Activated gamma-delta T cell (primary cell): ENCODE measurements at regions not wholly inside any gene's neighbourhood (a gene's known extent, or its start where the extent isn't known, plus 50 kb on each side); places are given as distances from the start of the nearest gene placed in this dataset.

Experiments
- DNase-seq: peaks from one replicate; lab custom pipeline; 2025; lab: John Stamatoyannopoulos, UW

DNA sequence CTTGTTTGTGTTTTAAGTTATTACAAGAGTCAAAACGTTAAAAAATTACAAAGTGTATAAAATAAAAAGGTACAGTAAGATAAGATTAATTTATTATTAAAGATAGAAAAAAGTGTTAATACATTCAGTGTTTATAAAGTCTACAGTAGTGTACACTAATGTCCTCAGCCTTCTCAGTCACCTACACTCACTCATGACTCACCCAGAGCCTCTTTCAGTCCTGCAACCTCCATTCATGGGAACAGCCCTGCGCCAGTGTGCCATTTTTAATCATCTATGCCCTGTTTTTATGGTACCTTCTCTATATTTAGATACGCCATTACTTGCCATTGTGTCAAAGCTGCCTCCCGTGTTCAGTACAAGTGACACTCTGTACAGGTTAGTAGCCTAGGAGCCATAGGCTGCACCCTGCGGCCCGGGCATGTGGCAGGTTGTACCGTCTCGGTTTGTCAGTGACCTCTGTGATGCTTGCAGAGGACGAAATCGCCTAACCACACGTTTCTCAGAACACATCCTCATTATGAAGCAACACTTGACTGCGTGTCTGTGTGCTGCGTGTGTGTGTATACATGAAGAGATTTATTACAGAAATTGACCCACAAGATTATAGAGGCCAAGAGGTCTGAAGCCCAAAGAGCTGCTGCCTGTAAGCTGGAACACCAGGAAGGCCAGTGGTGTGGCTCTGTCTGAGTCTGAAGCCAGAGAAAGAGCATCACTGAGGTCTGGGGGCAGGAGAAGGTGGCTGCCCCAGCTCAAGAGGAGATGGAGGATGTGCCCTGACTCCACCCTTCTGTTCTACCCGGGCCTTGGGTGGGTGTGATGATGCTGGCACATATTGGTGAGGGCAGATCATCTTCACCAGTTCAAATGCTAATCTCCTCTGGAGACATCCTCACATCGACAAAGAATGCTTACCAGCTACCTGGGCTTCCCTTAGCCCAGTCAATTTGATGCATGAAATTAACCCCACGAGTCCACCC lies 116.6 kb upstream of the C14orf180 start:
- DNase-seq: no peak

DNA sequence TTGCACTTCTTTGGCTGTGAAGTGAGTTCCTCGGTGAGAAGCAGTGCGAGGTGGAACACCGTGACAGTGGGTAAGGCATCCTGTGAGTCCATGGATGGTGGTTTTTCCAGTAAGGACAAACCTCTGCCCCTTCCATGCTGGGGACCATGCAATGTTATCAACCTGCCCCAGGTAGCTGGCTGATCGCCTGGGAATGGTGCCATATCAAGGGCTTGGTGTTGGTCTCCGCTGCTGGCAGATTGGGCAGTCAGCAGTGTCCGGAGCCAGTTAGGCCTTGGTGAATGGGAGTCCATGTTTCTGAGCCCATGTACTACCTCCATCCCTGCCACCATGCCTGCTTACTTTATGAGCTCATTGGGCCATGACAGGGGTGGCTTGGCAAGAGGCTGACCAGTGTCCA lies 114.7 kb upstream of the C14orf180 start:
- no peak for DNase-seq

GRCh38 chr14:104465482-104466390 lies 113.8 kb upstream of the C14orf180 start:
- no peak for DNase-seq

DNA sequence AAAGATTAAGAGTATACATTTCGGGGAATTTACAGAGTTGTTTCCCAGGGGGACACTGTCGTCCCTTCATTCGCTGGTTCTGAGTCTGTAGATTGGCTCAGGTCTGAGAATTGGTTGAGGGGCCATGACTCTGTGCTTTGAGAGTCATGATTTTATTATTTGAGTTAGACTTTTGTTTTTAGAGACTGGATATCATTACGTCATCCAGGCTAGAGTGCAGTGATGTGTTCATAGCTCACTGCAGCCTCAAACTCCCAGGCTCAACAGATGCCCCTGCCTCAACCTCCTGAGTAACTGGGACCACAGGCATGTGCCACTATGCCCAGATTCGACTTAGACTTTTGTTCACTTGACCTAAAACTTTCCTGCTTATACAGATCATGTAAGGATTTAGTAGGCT lies 112.3 kb upstream of the C14orf180 start:
- DNase-seq: no peak

GRCh38 chr14:104467641-104468040 lies 111.9 kb upstream of the C14orf180 start:
- no peak for DNase-seq

GRCh38 chr14:104469591-104469990 lies 110.0 kb upstream of the C14orf180 start:
- no peak for DNase-seq

- DNase-seq: no peak
Observed at GRCh38 chr14:104470588-104470987, 109.0 kb upstream of the C14orf180 start.

GRCh38 chr14:104471114-104471513 lies 108.5 kb upstream of the C14orf180 start:
- DNase-seq: no peak

DNA sequence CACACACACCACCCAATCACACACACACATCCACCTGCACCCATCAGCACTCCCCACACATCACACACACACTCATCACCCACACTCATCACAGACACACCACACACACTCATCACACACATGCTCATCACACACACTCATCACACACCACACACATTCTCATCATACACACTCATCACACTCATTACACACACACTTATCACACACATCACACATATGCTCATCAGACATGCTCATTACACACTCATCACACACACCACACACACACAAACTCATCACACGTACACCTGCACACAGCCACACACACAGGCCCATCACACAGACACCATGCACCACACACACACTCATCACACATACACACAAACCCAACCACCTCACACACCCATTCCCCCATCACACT lies 107.5 kb upstream of the C14orf180 start:
- no peak for DNase-seq

DNA sequence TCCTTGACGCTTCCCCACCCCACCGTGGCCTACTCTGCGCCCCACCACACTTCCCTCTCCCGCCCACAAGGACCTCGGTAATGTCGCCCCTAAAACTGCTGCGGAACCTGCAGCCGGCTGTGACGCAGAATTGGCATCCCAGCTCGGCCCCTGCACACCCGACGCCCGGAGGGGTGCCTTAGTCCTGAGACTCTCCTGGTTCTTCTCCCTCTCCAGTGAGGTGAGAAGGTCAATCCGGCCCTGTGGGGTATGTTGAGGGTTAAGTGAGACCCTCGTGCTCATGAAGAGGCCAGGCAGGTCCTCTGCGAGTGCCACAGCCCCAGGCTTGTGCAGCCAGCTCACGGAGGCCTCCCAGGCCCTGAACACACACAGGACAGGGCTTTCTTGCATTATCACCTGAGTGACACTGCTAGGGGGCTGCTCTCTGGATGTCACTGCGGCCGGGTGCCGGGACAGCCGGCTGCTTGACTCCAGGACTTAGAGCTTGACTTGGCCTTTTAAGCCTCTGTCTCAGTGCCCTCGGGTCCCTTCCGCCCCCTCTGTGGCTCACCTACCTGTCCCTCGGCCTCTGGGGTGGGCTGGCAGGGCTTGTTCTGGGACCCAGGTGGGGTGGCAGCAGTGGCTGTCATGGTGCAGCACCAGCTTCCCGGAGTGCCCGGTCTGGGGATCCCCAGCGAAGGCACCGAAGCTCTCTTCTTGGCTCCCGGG lies 106.9 kb upstream of the C14orf180 start:
- no peak for DNase-seq

DNA sequence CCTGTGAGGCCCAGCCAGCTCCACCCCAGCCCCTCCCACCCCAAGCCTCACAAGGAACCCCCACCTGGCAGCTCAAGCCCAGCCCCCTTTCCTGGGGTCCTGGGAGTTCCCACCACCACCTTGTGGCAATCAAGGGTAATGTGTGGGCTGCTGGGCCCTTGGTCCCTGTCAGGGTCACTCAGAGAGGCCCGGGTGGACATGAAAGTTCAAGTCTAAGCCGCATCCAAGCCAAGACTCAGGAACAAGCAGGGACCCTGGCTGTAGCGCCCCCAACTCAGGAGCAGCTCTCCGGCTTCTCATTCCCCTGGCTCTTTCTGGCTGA lies 106.4 kb upstream of the C14orf180 start:
- no peak for DNase-seq

DNA sequence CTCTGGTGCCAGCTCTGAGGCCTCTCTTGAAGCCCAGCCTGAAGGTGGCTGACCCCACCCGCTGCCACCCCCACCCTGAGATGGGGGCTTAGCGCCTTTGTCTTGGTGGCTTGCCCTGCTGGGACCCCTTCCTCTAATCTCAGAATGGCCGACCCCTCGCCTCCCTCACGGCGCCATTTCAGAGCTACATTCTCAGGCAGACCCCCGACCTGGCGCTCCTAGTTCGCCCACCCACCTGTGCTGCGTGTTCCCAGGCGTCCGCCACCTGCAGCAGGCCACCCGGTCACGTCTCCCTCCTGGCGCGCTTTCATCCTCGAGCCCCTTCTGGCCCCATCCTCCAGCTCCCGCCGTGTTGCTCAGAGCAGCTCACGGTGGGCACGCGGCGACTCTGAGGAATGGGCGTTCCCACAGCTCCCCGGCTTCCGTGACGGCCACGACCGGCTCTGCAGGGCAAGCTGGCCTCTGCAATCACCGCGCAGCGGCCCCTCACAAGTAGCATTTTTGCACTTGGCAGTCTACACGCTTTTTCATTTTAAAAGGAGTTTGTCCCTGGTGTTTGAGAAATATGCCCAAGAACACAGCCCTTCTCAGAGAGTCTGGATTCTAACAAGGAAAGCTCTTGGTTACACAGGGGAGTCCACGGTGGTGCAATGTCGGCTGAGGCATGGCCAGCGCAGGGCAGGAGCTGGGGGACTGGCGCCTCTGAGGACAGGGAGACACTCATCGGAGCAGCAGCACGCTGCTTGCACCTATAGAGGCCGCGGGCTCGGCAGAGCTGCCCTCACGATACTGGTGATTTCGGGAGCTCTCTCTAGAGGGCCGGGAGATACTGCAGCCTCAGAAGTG lies 105.7 kb upstream of the C14orf180 start:
- no peak for DNase-seq

DNA sequence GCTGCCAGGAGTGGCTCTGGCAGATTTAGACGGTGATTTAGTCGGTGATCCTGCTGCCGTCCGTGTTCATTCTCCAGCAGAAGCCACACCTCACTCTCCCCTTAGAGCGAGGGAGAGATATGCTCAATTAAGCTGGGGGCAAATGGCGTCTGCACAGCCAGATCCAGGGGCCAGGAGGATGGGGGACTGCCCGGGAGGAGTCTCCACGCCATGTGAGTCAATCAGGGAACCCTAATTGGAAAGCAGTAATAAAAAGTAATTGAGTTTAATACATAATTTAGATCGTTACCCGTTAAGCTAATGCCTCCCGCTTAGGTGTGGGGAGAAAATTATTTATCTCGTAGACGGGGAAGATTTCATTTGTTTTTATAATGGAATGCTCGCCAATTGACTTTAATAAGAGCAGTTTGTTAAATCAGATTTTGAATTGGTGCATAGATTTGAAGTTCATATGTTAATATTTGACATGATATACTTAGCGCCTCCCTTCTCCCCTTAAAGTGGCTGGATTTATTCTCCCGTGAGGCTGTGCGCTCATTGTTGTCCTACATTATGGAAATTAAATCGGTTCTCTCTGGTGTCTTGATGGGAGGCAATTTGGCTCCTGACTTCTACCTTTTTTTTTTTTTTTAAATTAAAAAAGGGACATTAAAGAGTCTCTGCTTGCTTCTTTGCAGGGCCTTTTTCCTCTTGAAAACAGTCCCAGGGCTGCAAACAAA lies 104.9 kb upstream of the C14orf180 start:
- no peak for DNase-seq

DNA sequence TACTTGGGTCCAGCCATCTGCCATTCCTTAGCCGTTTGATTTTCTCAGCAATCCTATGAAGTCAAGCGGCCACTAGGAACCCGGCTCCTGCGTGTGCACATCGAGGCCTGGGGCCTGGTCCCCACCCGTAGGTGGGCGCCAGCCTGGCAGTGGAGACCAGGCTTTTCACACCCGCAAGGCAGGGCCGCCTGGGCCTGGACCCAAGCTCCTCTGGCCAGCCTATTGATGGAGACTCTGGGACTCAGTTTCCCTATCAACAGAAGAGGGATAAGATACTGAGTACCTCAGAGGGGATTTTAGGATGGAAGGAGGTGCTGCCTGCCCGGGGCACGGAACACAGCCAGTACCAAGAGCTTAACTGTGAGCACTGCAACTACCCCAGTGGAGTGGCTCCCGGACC lies 104.3 kb upstream of the C14orf180 start:
- DNase-seq: no peak

DNA sequence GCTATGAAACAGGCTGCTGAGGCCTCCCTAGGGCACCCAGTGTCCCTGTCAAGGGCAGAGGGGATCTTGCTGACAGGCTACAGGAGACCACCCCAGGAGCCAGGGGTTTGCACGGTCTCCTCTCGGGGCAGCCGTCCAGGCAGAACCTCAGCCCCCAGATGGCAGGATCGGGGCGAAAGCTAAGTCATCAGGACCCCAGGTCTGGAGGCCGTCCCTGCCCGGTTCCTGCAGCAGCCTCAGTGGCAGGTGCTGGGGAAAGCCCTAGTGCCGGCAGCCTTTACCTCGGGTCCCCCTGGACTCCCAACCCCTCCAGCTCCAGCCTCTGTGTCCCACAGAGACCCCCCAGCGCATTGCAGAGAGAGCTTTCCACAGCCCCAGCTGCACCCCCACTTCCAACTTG lies 103.8 kb upstream of the C14orf180 start:
- no peak for DNase-seq

DNA sequence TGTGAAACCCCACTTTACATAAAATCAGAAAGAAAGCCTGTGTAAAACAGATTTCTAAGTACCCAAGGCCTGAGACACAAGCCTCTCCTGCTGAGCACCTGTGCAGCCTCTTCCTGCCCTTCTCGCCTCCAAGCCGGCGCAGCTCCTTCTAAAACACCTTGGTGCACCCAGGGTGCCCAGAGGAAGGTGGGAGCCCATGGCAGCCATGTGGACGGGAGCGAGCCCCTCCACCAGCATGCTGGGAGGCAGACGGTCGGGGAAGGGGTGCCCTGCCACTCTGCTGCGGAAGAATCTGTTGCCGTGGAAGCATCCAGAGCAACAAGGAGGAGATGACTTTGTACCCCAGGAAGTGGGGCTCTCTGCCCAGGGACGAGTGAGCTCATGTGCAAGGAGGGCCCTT lies 103.1 kb upstream of the C14orf180 start:
- DNase-seq: no peak

- DNase-seq: no peak
Observed at GRCh38 chr14:104477117-104477623, 102.4 kb upstream of the C14orf180 start.

GRCh38 chr14:104477666-104478380 lies 101.7 kb upstream of the C14orf180 start:
- DNase-seq: no peak

- DNase-seq: no peak
Observed at GRCh38 chr14:104478656-104479055, 100.9 kb upstream of the C14orf180 start.

- no peak for DNase-seq
Observed at GRCh38 chr14:104479901-104480300, 99.7 kb upstream of the C14orf180 start.
